B cell (primary cell): ENCODE measurements at regions not wholly inside any gene's neighbourhood (a gene's known extent, or its start where the extent isn't known, plus 50 kb on each side); places are given as distances from the start of the nearest gene placed in this dataset.

Experiments used
- ATAC-seq: fragments of 200-7000 bp; cut with Tn5 transposase; one replicate; pipeline ENCODE4 v1.10.0; 2021; ENCODE audit warnings: low read depth, mild to moderate bottlenecking, moderate number of reproducible peaks, moderate library complexity
- CTCF ChIA-PET: fragments of 350-600 bp; sonication (Branson Sonifier 250); formaldehyde crosslinking; loops from one replicate; lab custom pipeline; 2021; ENCODE audit warnings: antibody characterized with exemption, inconsistent platforms; lab: Charles Lee
- POLR2A ChIA-PET: fragments of 350-600 bp; sonication (Branson Sonifier 250); formaldehyde crosslinking; loops from one replicate; lab custom pipeline; 2021; ENCODE audit warnings: antibody characterized with exemption; lab: Charles Lee
- DNase-seq: peaks from one replicate; pipeline ENCODE4 v3.0.0; 2013
- H2AFZ ChIP-seq: 2 replicates; pipeline ENCODE4 v1.6.1; 2012; ENCODE audit warnings: mild to moderate bottlenecking, low read depth, low read length; ENCODE audit not compliant: insufficient read depth, poor library complexity, severe bottlenecking
- H3K27ac ChIP-seq, 2 donors: 1 replicate in 1 of 2; 2 replicates in 1 of 2; pipeline ENCODE4 v1.5.1; 2012 to 2013; ENCODE audit warnings: low read length in 2 of 2, mild to moderate bottlenecking in 2 of 2, moderate library complexity in 1 of 2
- H3K27me3 ChIP-seq, 4 experiments: fragments of 200-600 bp in 1 of 4; sonication (generic) in 1 of 4; replicated peaks in 1 of 4; 1 replicate in 2 of 4; 2 replicates in 2 of 4; pipeline versions ENCODE4 v1.6.1 to v1.7.0; 2013 to 2016; ENCODE audit warnings: low read length in 3 of 4, mild to moderate bottlenecking in 2 of 4, mixed read lengths in 1 of 4, moderate library complexity in 1 of 4; ENCODE audit not compliant: insufficient read depth in 4 of 4, control insufficient read depth in 3 of 4; ENCODE audit errors: control extremely low read depth in 1 of 4
- H3K36me3 ChIP-seq, 2 experiments: replicated peaks in 1 of 2; 1 replicate in 1 of 2; 2 replicates in 1 of 2; pipeline versions ENCODE4 v1.6.1 to v1.7.1; 2013; ENCODE audit warnings: low read length in 1 of 2; ENCODE audit not compliant: insufficient read depth in 2 of 2, control insufficient read depth in 1 of 2; ENCODE audit errors: control extremely low read depth in 1 of 2, extremely low read depth in 1 of 2
- H3K4me1 ChIP-seq, 2 donors: fragments of 200-600 bp in 1 of 2; sonication (generic) in 1 of 2; 1 replicate in 1 of 2; 2 replicates in 1 of 2; pipeline versions ENCODE4 v1.5.1 to v1.6.1; 2013 to 2017; ENCODE audit warnings: low read length in 2 of 2; ENCODE audit not compliant: control insufficient read depth in 2 of 2, insufficient read depth in 2 of 2
- H3K4me2 ChIP-seq: replicated peaks from 2 replicates; pipeline ENCODE3; 2012; ENCODE audit warnings: mild to moderate bottlenecking, low read depth, low read length; ENCODE audit not compliant: poor library complexity, severe bottlenecking
- H3K4me3 ChIP-seq, 5 experiments: fragments of 200-600 bp in 1 of 5; sonication (generic) in 1 of 5; 1 replicate in 3 of 5; 2 replicates in 2 of 5; pipeline versions ENCODE4 v1.5.1 to v1.7.0; 2011 to 2016; ENCODE audit warnings: low read length in 4 of 5, mild to moderate bottlenecking in 4 of 5, low read depth in 2 of 5, control low read depth in 1 of 5, moderate library complexity in 1 of 5; ENCODE audit not compliant: insufficient read depth in 1 of 5; ENCODE audit errors: control extremely low read depth in 1 of 5, extremely low read depth in 1 of 5
- H3K79me2 ChIP-seq: fragments of 200-600 bp; sonication (generic); one replicate; pipeline ENCODE4 v1.6.0; 2016; ENCODE audit warnings: low read length; ENCODE audit not compliant: control insufficient read depth, insufficient read depth
- H3K9ac ChIP-seq: fragments of 200-600 bp; sonication (generic); 2 replicates; pipeline ENCODE4 v1.6.1; 2017; ENCODE audit warnings: mild to moderate bottlenecking, low read length, moderate library complexity
- H3K9me3 ChIP-seq, 3 donors: one replicate each; pipeline versions ENCODE4 v1.6.1 to v1.7.1; 2013; ENCODE audit warnings: low read length in 2 of 3; ENCODE audit not compliant: control insufficient read depth in 2 of 3, insufficient read depth in 1 of 3; ENCODE audit errors: control extremely low read depth in 1 of 3
- H4K20me1 ChIP-seq: 2 replicates; pipeline ENCODE4 v1.6.0; 2012; ENCODE audit warnings: mild to moderate bottlenecking, low read length; ENCODE audit not compliant: insufficient read depth, control insufficient read depth, poor library complexity, severe bottlenecking
- H3K27ac Mint-ChIP-seq: one replicate; pipeline ENCODE4 v1.8.0; 2021; ENCODE audit warnings: mixed read lengths
- H3K27me3 Mint-ChIP-seq: one replicate; pipeline ENCODE4 v1.8.0; 2021; ENCODE audit warnings: mixed read lengths
- H3K4me1 Mint-ChIP-seq: one replicate; pipeline ENCODE4 v1.8.0; 2021; ENCODE audit warnings: mixed read lengths
- H3K4me3 Mint-ChIP-seq: one replicate; pipeline ENCODE4 v1.8.0; 2021; ENCODE audit warnings: mixed read lengths
- H3K9me3 Mint-ChIP-seq: one replicate; pipeline ENCODE4 v1.8.0; 2022; ENCODE audit warnings: mixed read lengths; ENCODE audit not compliant: insufficient read depth
- EZH2 ChIP-seq: IDR thresholded peaks from 2 replicates; pipeline ENCODE4 v1.6.1; 2012; ENCODE audit warnings: borderline replicate concordance, low read depth, mild to moderate bottlenecking, moderate library complexity, low read length; ENCODE audit not compliant: insufficient read depth, poor library complexity, severe bottlenecking
- WGBS: methylation state at CpG from one replicate; pipeline ENCODE4 v1.1.5; 2013; ENCODE audit warnings: missing lambda C conversion rate; ENCODE audit not compliant: insufficient coverage; 5-methylcytosine and 5-hydroxymethylcytosine counted together
- intact Hi-C: fragments of 100-400 bp; cut with micrococcal nuclease; formaldehyde crosslinking; loops from one replicate; pipeline ENCODE4 v1.10.0; 2022
- TF ChIP-seq, protein P1 (sequence below): fragments of 200-600 bp; IDR thresholded peaks from one replicate; pipeline ENCODE4 v1.8.0; 2022; ENCODE audit warnings: antibody characterized with exemption, mild to moderate bottlenecking

DNA sequence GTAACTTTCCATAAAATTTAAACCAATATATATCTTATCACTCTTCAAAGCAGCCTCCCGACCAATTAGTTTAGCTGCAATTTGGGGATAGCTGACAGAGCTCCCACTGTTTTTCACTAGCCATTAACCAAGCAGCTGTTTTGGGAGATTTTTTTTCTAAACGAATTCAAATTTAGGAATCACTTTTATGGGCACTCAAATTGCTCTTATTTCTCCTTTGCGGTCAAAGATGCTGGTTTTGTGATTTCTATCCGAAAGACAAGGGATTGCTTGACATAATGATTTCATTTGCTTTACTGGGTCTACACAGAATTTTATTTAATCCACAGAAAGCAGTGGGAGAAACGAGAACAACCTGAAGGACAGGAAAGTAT is 505.7 kb upstream of the IL12A start:
- no peaks in the 10 kb centered on the region for H3K79me2 ChIP-seq
- H3K36me3 ChIP-seq = no peaks in the 10 kb centered on the region
- intact Hi-C loops = no loop called here
- Mint-ChIP-seq H3K9me3 (no peaks in the 10 kb centered on the region), H3K27ac (no peak overlapping the region), H3K4me3 (no peak overlapping the region), H3K4me1 (no peaks in the 10 kb centered on the region), H3K27me3 (no peaks in the 10 kb centered on the region)
- H2AFZ ChIP-seq = no peak overlapping the region
- H3K27me3 ChIP-seq = no peaks in the 10 kb centered on the region
- H3K4me3 ChIP-seq = no peak overlapping the region
- no peak for DNase-seq
- TF ChIP-seq, protein P1, sequence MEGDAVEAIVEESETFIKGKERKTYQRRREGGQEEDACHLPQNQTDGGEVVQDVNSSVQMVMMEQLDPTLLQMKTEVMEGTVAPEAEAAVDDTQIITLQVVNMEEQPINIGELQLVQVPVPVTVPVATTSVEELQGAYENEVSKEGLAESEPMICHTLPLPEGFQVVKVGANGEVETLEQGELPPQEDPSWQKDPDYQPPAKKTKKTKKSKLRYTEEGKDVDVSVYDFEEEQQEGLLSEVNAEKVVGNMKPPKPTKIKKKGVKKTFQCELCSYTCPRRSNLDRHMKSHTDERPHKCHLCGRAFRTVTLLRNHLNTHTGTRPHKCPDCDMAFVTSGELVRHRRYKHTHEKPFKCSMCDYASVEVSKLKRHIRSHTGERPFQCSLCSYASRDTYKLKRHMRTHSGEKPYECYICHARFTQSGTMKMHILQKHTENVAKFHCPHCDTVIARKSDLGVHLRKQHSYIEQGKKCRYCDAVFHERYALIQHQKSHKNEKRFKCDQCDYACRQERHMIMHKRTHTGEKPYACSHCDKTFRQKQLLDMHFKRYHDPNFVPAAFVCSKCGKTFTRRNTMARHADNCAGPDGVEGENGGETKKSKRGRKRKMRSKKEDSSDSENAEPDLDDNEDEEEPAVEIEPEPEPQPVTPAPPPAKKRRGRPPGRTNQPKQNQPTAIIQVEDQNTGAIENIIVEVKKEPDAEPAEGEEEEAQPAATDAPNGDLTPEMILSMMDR = no peak
- H3K4me1 ChIP-seq = no peaks in the 10 kb centered on the region
- CTCF ChIA-PET = no interaction called here
- no peaks in the 10 kb centered on the region for H4K20me1 ChIP-seq
- no peak overlapping the region for H3K4me2 ChIP-seq
- POLR2A ChIA-PET = no interaction called here
- H3K27ac ChIP-seq = no peak overlapping the region
- no peak for ATAC-seq
- H3K9ac ChIP-seq = no peak overlapping the region
- H3K9me3 ChIP-seq = peaks cover 0 to 4% (median 0%) of the 10 kb centered on the region in 3 donors
- 80% methylated on average over 1 of the region's 5 CpGs for WGBS

DNA sequence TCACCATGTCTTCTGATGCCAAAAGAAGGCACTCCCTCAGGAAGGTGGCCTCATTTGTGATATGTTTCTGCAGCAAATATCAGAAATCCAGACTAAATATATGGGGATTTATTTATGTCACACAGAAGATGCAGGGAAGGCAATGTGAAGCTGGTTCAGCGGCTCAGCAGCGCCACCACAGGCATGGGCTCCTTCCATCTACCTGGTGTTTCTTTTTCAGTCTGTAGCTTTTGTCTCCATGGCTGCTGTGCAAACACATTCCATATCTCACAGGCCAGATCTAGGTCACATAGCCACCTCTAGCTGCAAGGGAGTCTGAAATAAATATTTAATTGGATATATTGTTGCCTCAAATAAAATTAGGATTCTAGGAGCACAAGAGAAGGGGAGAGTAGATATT is 502.1 kb upstream of the IL12A start:
- Histone ChIP-seq H3K4me1 (no peaks in the 10 kb centered on the region), H4K20me1 (no peaks in the 10 kb centered on the region), H3K36me3 (no peaks in the 10 kb centered on the region), H3K4me2 (no peak overlapping the region), H3K27me3 (no peaks in the 10 kb centered on the region), H3K4me3 (no peak overlapping the region), H3K79me2 (no peaks in the 10 kb centered on the region), H3K9me3 (no peaks in the 10 kb centered on the region), H3K27ac (no peak overlapping the region), H3K9ac (no peak overlapping the region), H2AFZ (no peak overlapping the region)
- no peaks in the 10 kb centered on the region for H3K27me3 Mint-ChIP-seq
- ATAC-seq (no peak), DNase-seq (no peak)
- TF ChIP-seq, protein P1 = no peak
- TF ChIP-seq EZH2 = no peak
- H3K4me3 Mint-ChIP-seq = no peak overlapping the region
- H3K27ac Mint-ChIP-seq = no peak overlapping the region
- intact Hi-C loops = no loop called here
- ChIA-PET POLR2A (no interaction called here), CTCF (no interaction called here)
- no CpG with 5 or more reads among the region's 2 CpGs for WGBS
- H3K9me3 Mint-ChIP-seq = no peaks in the 10 kb centered on the region
- H3K4me1 Mint-ChIP-seq = no peaks in the 10 kb centered on the region
